ENCODE measurements at regions not wholly inside any gene's neighbourhood (a gene's known extent, or its start where the extent isn't known, plus 50 kb on each side); places are given as distances from the start of the nearest gene placed in this dataset.

GRCh38 chr3:159147813-159148212, 346.0 kb downstream of the MFSD1 start:
- Histone ChIP-seq H3K27me3 (ENCODE audit: control insufficient read depth, insufficient read depth, low read length) (no peaks in the 10 kb centered on the region), H3K4me3 (ENCODE audit: low read depth, low read length) (no peak overlapping the region), H3K9me3 (ENCODE audit: control insufficient read depth, low read length) (no peaks in the 10 kb centered on the region), H3K79me2 (no peaks in the 10 kb centered on the region), H3K9ac (no peak overlapping the region), H2AFZ (no peak overlapping the region), H3K4me2 (ENCODE audit: low read length) (no peak overlapping the region), H3K27ac (no peak overlapping the region), H3K4me1 (no peaks in the 10 kb centered on the region), H3K36me3 (ENCODE audit: control insufficient read depth, insufficient read depth, low read length) (no peaks in the 10 kb centered on the region)
- TF ChIP-seq CTCF (IDR thresholded peaks at IDR 0.05), result no peak

DNA sequence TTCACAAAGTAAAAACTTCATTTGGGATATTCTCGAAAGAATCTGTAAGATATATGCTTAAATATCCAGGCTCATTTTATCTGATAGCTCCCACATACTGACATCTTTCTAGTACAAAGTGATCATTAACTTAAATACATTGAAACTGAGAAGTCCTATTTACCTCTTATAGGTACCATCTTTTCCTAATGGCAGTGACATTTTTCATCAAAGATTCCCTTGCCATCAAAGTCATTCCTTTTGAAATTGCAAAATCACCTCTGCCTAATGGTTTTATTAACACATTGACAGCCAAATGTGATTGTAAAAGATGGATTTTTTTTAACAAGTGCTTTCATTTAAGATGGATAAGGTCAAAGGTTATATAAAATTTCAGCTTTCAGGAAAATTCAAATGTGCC, 346.6 kb downstream of the MFSD1 start:
- no peak for TF ChIP-seq CTCF (IDR thresholded peaks at IDR 0.05)
- Histone ChIP-seq H3K4me2 (ENCODE audit: low read length) (no peak overlapping the region), H3K9me3 (ENCODE audit: control insufficient read depth, low read length) (no peaks in the 10 kb centered on the region)

GRCh38 chr3:159149131-159149530, 347.3 kb downstream of the MFSD1 start:
- TF ChIP-seq CTCF (IDR thresholded peaks at IDR 0.05), result no peak
- Histone ChIP-seq H3K36me3 (ENCODE audit: control insufficient read depth, insufficient read depth, low read length) (no peaks in the 10 kb centered on the region), H3K4me3 (ENCODE audit: low read depth, low read length) (no peak overlapping the region), H3K9ac (no peak overlapping the region), H3K79me2 (no peaks in the 10 kb centered on the region), H3K4me2 (ENCODE audit: low read length) (no peak overlapping the region), H3K27me3 (ENCODE audit: control insufficient read depth, insufficient read depth, low read length) (no peaks in the 10 kb centered on the region), H2AFZ (no peak overlapping the region), H3K4me1 (no peaks in the 10 kb centered on the region), H3K27ac (no peak overlapping the region), H3K9me3 (ENCODE audit: control insufficient read depth, low read length) (no peaks in the 10 kb centered on the region)

More for the DNA sequence above, 346.6 kb downstream of the MFSD1 start:
- no peaks in the 10 kb centered on the region for H3K4me1 ChIP-seq
- H3K36me3 ChIP-seq (ENCODE audit: control insufficient read depth, insufficient read depth, low read length), result no peaks in the 10 kb centered on the region
- no peak overlapping the region for H3K9ac ChIP-seq
- no peak overlapping the region for H3K4me3 ChIP-seq (ENCODE audit: low read depth, low read length)
- no peaks in the 10 kb centered on the region for H3K27me3 ChIP-seq (ENCODE audit: control insufficient read depth, insufficient read depth, low read length)
- no peaks in the 10 kb centered on the region for H3K79me2 ChIP-seq
- H2AFZ ChIP-seq, result no peak overlapping the region
- no peak overlapping the region for H3K27ac ChIP-seq

DNA sequence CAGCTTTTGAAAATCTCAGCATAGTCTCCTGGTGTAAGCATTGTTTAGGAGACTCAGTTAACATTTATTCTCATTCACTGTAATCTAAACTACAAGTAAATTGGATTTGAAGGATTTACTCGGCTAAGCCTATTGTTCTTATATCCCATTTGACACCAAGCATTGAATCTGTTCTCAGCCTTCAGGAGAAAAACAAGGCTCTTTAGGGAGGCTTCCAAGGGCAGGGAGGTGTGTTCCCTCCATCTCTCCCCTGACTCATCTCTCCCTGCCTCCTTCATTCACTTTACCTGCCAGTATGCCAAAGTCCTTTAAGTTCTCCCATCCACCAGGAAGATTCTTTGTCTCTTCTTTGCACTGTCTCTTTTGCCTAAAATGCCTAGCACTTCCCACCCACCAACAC, 347.8 kb downstream of the MFSD1 start:
- TF ChIP-seq CTCF (IDR thresholded peaks at IDR 0.05), result no peak
- H3K4me1 ChIP-seq, result no peaks in the 10 kb centered on the region

DNA sequence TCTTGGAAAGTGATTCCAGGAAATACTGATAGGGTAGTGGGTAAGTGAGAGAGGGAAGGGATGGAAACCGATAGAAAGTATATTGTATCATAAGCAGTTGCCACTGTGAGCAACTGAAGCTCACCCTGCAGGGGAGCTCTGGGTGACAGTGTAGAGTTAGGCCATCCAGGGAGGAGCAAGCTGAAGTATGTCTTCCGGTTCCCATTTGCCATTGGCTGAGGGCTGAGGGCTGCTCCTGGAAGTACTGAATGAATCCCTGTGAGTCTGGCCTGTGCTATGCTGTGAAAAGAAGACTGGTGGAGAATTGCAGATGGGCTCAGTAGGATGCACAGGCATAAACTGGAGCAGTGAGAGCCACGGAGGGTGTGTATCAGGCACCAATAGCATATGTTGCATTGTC, 348.3 kb downstream of the MFSD1 start:
- H3K9me3 ChIP-seq (ENCODE audit: control insufficient read depth, low read length), result no peaks in the 10 kb centered on the region
- H3K9ac ChIP-seq, result no peak overlapping the region
- no peak overlapping the region for H3K4me3 ChIP-seq (ENCODE audit: low read depth, low read length)
- no peaks in the 10 kb centered on the region for H3K27me3 ChIP-seq (ENCODE audit: control insufficient read depth, insufficient read depth, low read length)
- no peaks in the 10 kb centered on the region for H3K36me3 ChIP-seq (ENCODE audit: control insufficient read depth, insufficient read depth, low read length)
- no peak for TF ChIP-seq CTCF (IDR thresholded peaks at IDR 0.05)
- no peaks in the 10 kb centered on the region for H3K4me1 ChIP-seq
- H3K79me2 ChIP-seq, result no peaks in the 10 kb centered on the region
- no peak overlapping the region for H3K4me2 ChIP-seq (ENCODE audit: low read length)
- no peak overlapping the region for H2AFZ ChIP-seq
- no peak overlapping the region for H3K27ac ChIP-seq

More for the DNA sequence above, 347.8 kb downstream of the MFSD1 start:
- H3K27ac ChIP-seq, result no peak overlapping the region
- H3K36me3 ChIP-seq (ENCODE audit: control insufficient read depth, insufficient read depth, low read length), result no peaks in the 10 kb centered on the region
- no peak overlapping the region for H3K9ac ChIP-seq
- H3K9me3 ChIP-seq (ENCODE audit: control insufficient read depth, low read length), result no peaks in the 10 kb centered on the region
- H3K4me3 ChIP-seq (ENCODE audit: low read depth, low read length), result no peak overlapping the region
- no peak overlapping the region for H2AFZ ChIP-seq
- no peaks in the 10 kb centered on the region for H3K79me2 ChIP-seq
- no peaks in the 10 kb centered on the region for H3K27me3 ChIP-seq (ENCODE audit: control insufficient read depth, insufficient read depth, low read length)
- no peak overlapping the region for H3K4me2 ChIP-seq (ENCODE audit: low read length)

Data from parathyroid adenoma (tissue), 2 donors.